ENCODE measurements at regions not wholly inside any gene's neighbourhood (a gene's known extent, or its start where the extent isn't known, plus 50 kb on each side); places are given as distances from the start of the nearest gene placed in this dataset.

- Histone ChIP-seq H3K79me2 (ENCODE audit: low read length) (no peaks in the 10 kb centered on the region), H3K36me3 (ENCODE audit: low read depth, low read length) (no peaks in the 10 kb centered on the region), H3K27ac (ENCODE audit: low read length) (no peak overlapping the region), H3K4me1 (ENCODE audit: insufficient read depth, low read length) (peaks cover 17% of the 10 kb centered on the region), H3K9ac (ENCODE audit: low read length) (no peak overlapping the region), H3K9me2 (replicated peaks; ENCODE audit: low read length) (no peaks in the 10 kb centered on the region), H3F3A (ENCODE audit: low read length, unreplicated experiment) (no peaks in the 10 kb centered on the region), H3K27me3 (ENCODE audit: low read length) (peaks cover 36% of the 10 kb centered on the region; the same call in 1 of the 2 replicates), H4K20me1 (ENCODE audit: low read length) (no peaks in the 10 kb centered on the region), H3K4me3 (ENCODE audit: low read length) (no peak overlapping the region), H2AFZ (ENCODE audit: low read length) (no peak overlapping the region), H3K4me2 (ENCODE audit: low read length) (0 out of 2 replicates have a peak overlapping the region, but pooled peaks have one; percentile 50), H3K9me3 (ENCODE audit: low read length) (no peaks in the 10 kb centered on the region)
- TF ChIP-seq EZH2 (IDR thresholded peaks at IDR 0.05; ENCODE audit: low read length, unreplicated experiment), result no peak
- no peak for TF ChIP-seq CTCF (conservative IDR thresholded peaks at IDR 0.05; ENCODE audit: low read depth, low read length)
- no peak for TF ChIP-seq EZH2phosphoT487 (IDR thresholded peaks at IDR 0.05; ENCODE audit: borderline replicate concordance, low read length)
- DNase-seq (peak; percentile 42), ATAC-seq (no peak)
- intact Hi-C loops (cut with micrococcal nuclease), result no loop called here
- CTCF ChIA-PET, result no interaction called here
- POLR2A ChIA-PET (ENCODE audit: unreplicated experiment), result no interaction called here
- no TSS peak for BruUV-seq (replicated peaks)
These were observed 638.3 kb upstream of the TMEM132C start for GRCh38 chr12:127628645-127629044.

- Histone ChIP-seq H3K9me2 (replicated peaks; ENCODE audit: low read length) (no peaks in the 10 kb centered on the region), H3K79me2 (ENCODE audit: low read length) (no peaks in the 10 kb centered on the region), H3K27ac (ENCODE audit: low read length) (no peak overlapping the region), H3K4me2 (ENCODE audit: low read length) (peak overlapping the region; percentile 50), H3K4me3 (ENCODE audit: low read length) (no peak overlapping the region), H3F3A (ENCODE audit: low read length, unreplicated experiment) (no peaks in the 10 kb centered on the region), H3K4me1 (ENCODE audit: insufficient read depth, low read length) (peaks cover 14% of the 10 kb centered on the region), H3K9ac (ENCODE audit: low read length) (no peak overlapping the region), H3K27me3 (ENCODE audit: low read length) (peaks cover 39% of the 10 kb centered on the region; the same call in 1 of the 2 replicates), H2AFZ (ENCODE audit: low read length) (peak overlapping the region; percentile 22; the same call in 1 of the 2 replicates), H3K36me3 (ENCODE audit: low read depth, low read length) (no peaks in the 10 kb centered on the region), H4K20me1 (ENCODE audit: low read length) (no peaks in the 10 kb centered on the region), H3K9me3 (ENCODE audit: low read length) (no peaks in the 10 kb centered on the region)
- peak; percentile 45 for DNase-seq
- ATAC-seq, result no peak
- TF ChIP-seq EZH2 (IDR thresholded peaks at IDR 0.05; ENCODE audit: low read length, unreplicated experiment) (no peak), CTCF (conservative IDR thresholded peaks at IDR 0.05; ENCODE audit: low read depth, low read length) (no peak), EZH2phosphoT487 (IDR thresholded peaks at IDR 0.05; ENCODE audit: borderline replicate concordance, low read length) (no peak)
- no TSS peak for BruUV-seq (replicated peaks)
- ChIA-PET POLR2A (ENCODE audit: unreplicated experiment) (no interaction called here), CTCF (no interaction called here)
- intact Hi-C loops (cut with micrococcal nuclease), result no loop called here
These were observed 637.7 kb upstream of the TMEM132C start for GRCh38 chr12:127629066-127629820.

- H3K79me2 ChIP-seq (ENCODE audit: low read length), result no peaks in the 10 kb centered on the region
- peaks cover 14% of the 10 kb centered on the region for H3K4me1 ChIP-seq (ENCODE audit: insufficient read depth, low read length)
- no peaks in the 10 kb centered on the region for H4K20me1 ChIP-seq (ENCODE audit: low read length)
- POLR2A ChIA-PET (ENCODE audit: unreplicated experiment), result no interaction called here
- H3K9ac ChIP-seq (ENCODE audit: low read length), result no peak overlapping the region
- DNase-seq, result no peak
- H3K27me3 ChIP-seq (ENCODE audit: low read length), result peaks cover 38% of the 10 kb centered on the region; the same call in 1 of the 2 replicates
- H3K4me2 ChIP-seq (ENCODE audit: low read length), result no peak overlapping the region
- no peak for ATAC-seq
- intact Hi-C loops (cut with micrococcal nuclease), result no loop called here
- CTCF ChIA-PET, result no interaction called here
- H3K9me2 ChIP-seq (replicated peaks; ENCODE audit: low read length), result no peaks in the 10 kb centered on the region
- H3F3A ChIP-seq (ENCODE audit: low read length, unreplicated experiment), result no peaks in the 10 kb centered on the region
- TF ChIP-seq CTCF (conservative IDR thresholded peaks at IDR 0.05; ENCODE audit: low read depth, low read length), result no peak
- no peak for TF ChIP-seq EZH2 (IDR thresholded peaks at IDR 0.05; ENCODE audit: low read length, unreplicated experiment)
- TF ChIP-seq EZH2phosphoT487 (IDR thresholded peaks at IDR 0.05; ENCODE audit: borderline replicate concordance, low read length), result no peak
- no TSS peak for BruUV-seq (replicated peaks)
- H3K4me3 ChIP-seq (ENCODE audit: low read length), result no peak overlapping the region
- H3K36me3 ChIP-seq (ENCODE audit: low read depth, low read length), result no peaks in the 10 kb centered on the region
- no peak overlapping the region for H3K27ac ChIP-seq (ENCODE audit: low read length)
- no peaks in the 10 kb centered on the region for H3K9me3 ChIP-seq (ENCODE audit: low read length)
- peak overlapping the region; percentile 64; the same call in 1 of the 2 replicates for H2AFZ ChIP-seq (ENCODE audit: low read length)
These were observed 634.5 kb upstream of the TMEM132C start for GRCh38 chr12:127632461-127632860.

Measured in PC-3 (cell line).